ENCODE measurements at regions not wholly inside any gene's neighbourhood (a gene's known extent, or its start where the extent isn't known, plus 50 kb on each side); places are given as distances from the start of the nearest gene placed in this dataset.

- TF ChIP-seq RAD21 (IDR thresholded peaks at IDR 0.05; ENCODE audit: low read length) = no peak
- TF ChIP-seq MAFK (IDR thresholded peaks at IDR 0.05; ENCODE audit: low read depth, low read length) = no peak
- no peak for TF ChIP-seq CTCF (conservative IDR thresholded peaks at IDR 0.05; ENCODE audit: low read depth, low read length)
- TF ChIP-seq MAZ (IDR thresholded peaks at IDR 0.05; ENCODE audit: borderline replicate concordance, low read depth, low read length) = no peak
- TF ChIP-seq ELK1 (IDR thresholded peaks at IDR 0.05; ENCODE audit: borderline replicate concordance, low read depth, low read length) = no peak
Measured at GRCh38 chr9:10875752-10876151, 262.9 kb upstream of the PTPRD start.

Measured in IMR-90 (cell line).